AG09319 (cell line): ENCODE measurements at regions not wholly inside any gene's neighbourhood (a gene's known extent, or its start where the extent isn't known, plus 50 kb on each side); places are given as distances from the start of the nearest gene placed in this dataset.

Experiments used
- DNase-seq: peaks from one replicate; pipeline ENCODE4 v3.0.0-alpha.2; 2010; ENCODE audit warnings: low read depth; ENCODE audit errors: extremely low read depth
- CTCF ChIP-seq: IDR thresholded peaks from 2 replicates; pipeline ENCODE4 v1.5.1; 2011; ENCODE audit warnings: low read depth, mild to moderate bottlenecking, inconsistent platforms, low read length, moderate library complexity

GRCh38 chr3:84008623-84009022, 950.2 kb upstream of the CADM2 start:
- TF ChIP-seq CTCF, result no peak

GRCh38 chr3:84023842-84024241, 934.9 kb upstream of the CADM2 start:
- no peak for TF ChIP-seq CTCF
- no peak for DNase-seq

More at GRCh38 chr3:84008623-84009022, 950.2 kb upstream of the CADM2 start:
- DNase-seq, result no peak

- no peak for TF ChIP-seq CTCF
- no peak for DNase-seq
Observed at GRCh38 chr3:84039099-84039498, 919.7 kb upstream of the CADM2 start.

GRCh38 chr3:84042399-84043106, 916.2 kb upstream of the CADM2 start:
- no peak for TF ChIP-seq CTCF
- no peak for DNase-seq

GRCh38 chr3:84066915-84067314, 891.9 kb upstream of the CADM2 start:
- DNase-seq, result no peak
- no peak for TF ChIP-seq CTCF

GRCh38 chr3:84073664-84074063, 885.1 kb upstream of the CADM2 start:
- TF ChIP-seq CTCF, result no peak
- DNase-seq, result no peak

GRCh38 chr3:84074767-84075166, 884.0 kb upstream of the CADM2 start:
- no peak for TF ChIP-seq CTCF
- no peak for DNase-seq
